IPS-18c (cell line): ENCODE measurements at regions not wholly inside any gene's neighbourhood (a gene's known extent, or its start where the extent isn't known, plus 50 kb on each side); places are given as distances from the start of the nearest gene placed in this dataset.

ENCODE experiments used
- H3K4me3 ChIP-seq: 2 replicates; pipeline ENCODE4 v1.7.0; 2013; ENCODE audit warnings: low read depth, mild to moderate bottlenecking, low read length, moderate library complexity; ENCODE audit not compliant: insufficient read depth
- H3K9me3 ChIP-seq: one replicate; pipeline ENCODE4 v1.6.1; 2013; ENCODE audit warnings: mild to moderate bottlenecking, low read length, moderate library complexity; ENCODE audit not compliant: control insufficient read depth, insufficient read depth

DNA sequence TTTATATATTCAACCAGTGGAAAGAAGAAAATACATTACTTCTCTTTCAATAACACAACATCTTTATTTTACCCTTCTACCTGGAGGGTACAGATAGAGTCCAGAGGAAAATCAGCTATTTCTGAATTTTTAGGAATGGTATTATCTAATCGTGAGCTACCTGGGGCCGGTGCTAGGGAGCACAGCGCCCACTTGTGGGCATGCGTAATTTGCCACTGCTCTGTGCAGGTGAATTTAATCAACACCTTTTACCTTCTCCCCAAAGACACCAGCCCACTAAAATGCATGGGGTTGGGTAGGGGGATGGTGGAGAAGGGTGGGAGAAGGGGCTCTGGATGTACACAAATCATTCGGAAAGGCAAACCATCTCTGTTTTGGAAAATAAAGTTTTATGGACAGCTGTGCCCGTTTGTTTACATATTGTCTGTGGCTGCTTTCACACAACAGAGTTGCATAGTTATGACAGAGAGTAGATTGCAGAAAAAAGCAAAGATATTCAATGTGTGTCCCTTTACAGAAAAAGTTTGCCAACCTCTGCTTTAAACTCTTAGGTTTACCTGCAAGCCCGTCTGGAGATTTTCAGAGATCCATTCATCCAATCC, 51.5 kb upstream of the DCC start:
- Histone ChIP-seq H3K4me3 (no peak overlapping the region), H3K9me3 (no peaks in the 10 kb centered on the region)

DNA sequence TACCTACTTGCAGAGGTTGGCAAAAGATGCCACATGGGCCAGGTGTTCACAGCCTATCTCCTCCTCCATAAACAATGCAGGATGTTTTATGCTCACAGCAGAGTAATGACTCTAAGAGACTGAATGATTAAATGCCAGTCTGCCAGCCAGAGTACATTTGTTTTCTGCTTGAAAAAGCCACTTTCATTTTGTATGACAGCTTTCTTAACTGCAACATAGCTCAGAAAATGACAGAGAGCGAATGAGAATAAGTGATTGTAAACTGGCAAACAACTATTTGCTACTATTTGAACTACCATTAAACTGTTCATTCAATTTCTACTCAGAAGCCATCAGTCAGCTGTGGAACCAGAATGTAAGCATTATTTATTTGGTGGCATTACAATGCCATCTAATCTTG, 50.6 kb upstream of the DCC start:
- Histone ChIP-seq H3K4me3 (no peak overlapping the region), H3K9me3 (no peaks in the 10 kb centered on the region)
